ENCODE measurements at regions not wholly inside any gene's neighbourhood (a gene's known extent, or its start where the extent isn't known, plus 50 kb on each side); places are given as distances from the start of the nearest gene placed in this dataset.

GRCh38 chr6:141261016-141261671 lies 871.6 kb upstream of the GJE1 start (continued):
- TF ChIP-seq MITF (IDR thresholded peaks at IDR 0.05) (no peak), CREB3 (tag; conservative IDR thresholded peaks at IDR 0.05; ENCODE audit: low read depth) (no peak), ARHGAP35 (IDR thresholded peaks at IDR 0.05; ENCODE audit: partially characterized antibody) (no peak), ZNF354B (CRISPR knock-in tag; IDR thresholded peaks at IDR 0.05) (no peak), SUPT5H (IDR thresholded peaks at IDR 0.05) (no peak), ZFP1 (CRISPR knock-in tag; IDR thresholded peaks at IDR 0.05) (no peak), CEBPG (CRISPR knock-in tag; IDR thresholded peaks at IDR 0.05) (no peak), CEBPG (tag; conservative IDR thresholded peaks at IDR 0.05 in 1 of 2, IDR thresholded peaks at IDR 0.05 in 1 of 2) (no peak), NFATC3 (IDR thresholded peaks at IDR 0.05) (no peak)

GRCh38 chr6:141260627-141261015 lies 872.1 kb upstream of the GJE1 start:
- ChIA-PET CTCF (ENCODE audit: low intra/inter-chr PET ratio) (no interaction called here), POLR2A (no interaction called here)
- H3K27me3 ChIP-seq (ENCODE audit: control insufficient read depth in 2 of 2, insufficient read depth in 2 of 2, low read length in 2 of 2), result no peaks in the 10 kb centered on the region
- no peaks in the 10 kb centered on the region for H3K36me3 ChIP-seq (ENCODE audit: control insufficient read depth, insufficient read depth, low read length)
- under 1% methylated on average over 7 of the region's 7 CpGs for WGBS (ENCODE audit: insufficient coverage, low coverage, missing lambda C conversion rate)
- FAIRE-seq (no peak), ATAC-seq (no peak), DNase-seq (ENCODE audit: extremely low read depth in 1 of 4, low spot score in 3 of 4) (no peak)
- H4K20me1 ChIP-seq (replicated peaks; ENCODE audit: control insufficient read depth, insufficient read depth, low read length), result no peaks in the 10 kb centered on the region
- no peak overlapping the region for H2AFZ ChIP-seq (ENCODE audit: low read depth, low read length)
- H3K4me3 ChIP-seq, result no peak overlapping the region
- no TSS peak for BruUV-seq (replicated peaks)
- intact Hi-C loops (cut with micrococcal nuclease), result no loop called here
- H3K27ac ChIP-seq (ENCODE audit: extremely low read depth, low read depth, low read length), result no peak overlapping the region
- in situ Hi-C loops (cut with MboI), result no loop called here
- no peaks in the 10 kb centered on the region for H3K9me1 ChIP-seq (ENCODE audit: control insufficient read depth, insufficient read depth, low read length)
- no peak for TF ChIP-seq STAG1 (CRISPR knock-in tag; IDR thresholded peaks at IDR 0.05; ENCODE audit: borderline replicate concordance)
- no peak for TF ChIP-seq FOXK2 (conservative IDR thresholded peaks at IDR 0.05 in 1 of 2, IDR thresholded peaks at IDR 0.05 in 1 of 2; ENCODE audit: low read depth in 2 of 2)
- no peak for TF ChIP-seq ZNF384 (IDR thresholded peaks at IDR 0.05; ENCODE audit: low read depth, low read length)
- no peak for TF ChIP-seq BCLAF1 (IDR thresholded peaks at IDR 0.05; ENCODE audit: borderline replicate concordance in 1 of 2, control insufficient read depth in 1 of 2, low read depth in 2 of 2, low read length in 1 of 2)
- TF ChIP-seq SMAD3 (CRISPR knock-in tag; conservative IDR thresholded peaks at IDR 0.05), result no peak
- no peak overlapping the region for H3K4me2 ChIP-seq (ENCODE audit: insufficient read depth, low read length)
- H3K4me1 ChIP-seq (replicated peaks in 1 of 2; ENCODE audit: control insufficient read depth in 2 of 2, insufficient read depth in 2 of 2, low read length in 2 of 2), result peaks cover 0 to 3% of the 10 kb centered on the region in 2 experiments; a peak in 1 of 5 replicates
- H3K9me3 ChIP-seq (replicated peaks; ENCODE audit: control insufficient read depth, insufficient read depth, low read depth, low read length), result no peaks in the 10 kb centered on the region
- H3K79me2 ChIP-seq (ENCODE audit: control insufficient read depth, insufficient read depth, low read length), result no peaks in the 10 kb centered on the region
- no peak overlapping the region for H3K9ac ChIP-seq (ENCODE audit: insufficient read depth in 1 of 2, low read depth in 2 of 2, low read length in 2 of 2)

All from K562 (cell line).